NCI-H2081 treated with DMSO at 0.1 percent for 48 hours (cell line): ENCODE measurements at regions not wholly inside any gene's neighbourhood (a gene's known extent, or its start where the extent isn't known, plus 50 kb on each side); places are given as distances from the start of the nearest gene placed in this dataset.
A peak's percentile ranks its signal among the peaks of the same experiment; 100 is the strongest.

Source experiments
- DNase-seq: peaks from one replicate; lab custom pipeline; 2025; lab: John Stamatoyannopoulos, UW

DNA sequence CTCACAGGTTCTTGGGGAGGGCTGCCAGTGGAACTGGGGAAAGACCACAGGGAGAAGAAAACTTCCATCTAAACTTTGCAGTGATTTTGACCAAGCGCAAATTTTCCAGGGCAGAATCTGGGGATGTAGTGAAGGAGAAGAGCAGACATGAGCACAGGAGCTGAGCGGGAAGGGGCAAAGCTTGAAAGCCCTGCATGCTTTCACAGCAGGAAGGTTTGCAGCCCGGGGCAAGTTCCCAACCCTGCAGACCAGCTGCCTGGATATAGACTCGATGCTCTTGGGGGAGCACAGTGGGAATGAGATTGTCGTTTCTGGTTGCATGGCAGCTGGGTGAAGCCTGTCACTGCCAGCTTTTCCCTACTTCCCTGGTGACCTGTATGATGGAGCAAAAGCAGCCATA, 276.8 kb upstream of the RORB start:
- DNase-seq = no peak

DNA sequence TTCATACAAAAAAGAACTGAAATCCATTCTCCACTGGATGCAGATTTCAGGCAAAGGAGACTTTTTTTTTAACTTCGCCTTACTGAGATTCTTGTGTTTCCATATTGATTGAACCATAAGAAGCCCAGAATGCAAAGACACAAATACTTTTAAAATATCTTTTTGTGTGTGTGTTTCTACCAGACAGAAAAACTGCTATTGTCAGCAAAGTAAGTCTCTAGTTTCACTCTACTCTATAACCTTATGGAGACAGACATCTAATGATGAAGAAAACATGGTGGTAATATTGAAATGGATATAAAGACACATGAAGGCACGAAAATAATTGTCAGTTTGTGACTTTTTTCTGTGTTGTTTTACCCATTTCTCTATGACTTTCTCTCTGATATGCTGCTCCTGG, 260.3 kb upstream of the RORB start:
- no peak for DNase-seq

DNA sequence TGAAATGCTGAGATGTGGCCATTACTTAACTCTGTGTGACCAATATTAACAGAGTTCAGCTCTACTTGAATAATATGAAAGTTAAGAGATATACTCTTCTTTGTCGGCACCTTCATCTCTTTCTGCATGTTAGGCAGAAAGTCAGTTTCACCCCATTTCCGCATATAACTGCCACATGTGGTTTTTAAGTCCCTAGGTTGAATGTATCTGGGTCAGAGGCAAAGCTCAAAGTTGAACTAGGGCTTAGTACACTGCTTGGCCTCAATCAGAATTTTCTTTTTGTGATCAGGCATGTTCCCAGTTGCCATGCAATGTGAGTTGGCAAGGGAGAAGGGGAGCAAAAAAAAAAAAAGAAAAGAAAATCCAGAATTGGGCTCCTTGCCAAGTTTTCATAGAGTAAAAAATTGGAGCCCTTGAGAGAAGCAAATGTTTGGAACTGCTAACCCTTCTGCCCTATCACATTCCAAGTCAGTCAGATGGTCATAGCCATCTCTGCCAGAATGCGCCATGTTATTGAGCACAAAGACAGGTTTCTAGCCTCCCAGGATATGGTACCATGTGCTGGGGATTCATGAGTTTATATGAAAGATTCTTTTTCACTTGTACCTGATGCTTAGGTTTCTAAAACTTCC, 251.2 kb upstream of the RORB start:
- DNase-seq = no peak

DNA sequence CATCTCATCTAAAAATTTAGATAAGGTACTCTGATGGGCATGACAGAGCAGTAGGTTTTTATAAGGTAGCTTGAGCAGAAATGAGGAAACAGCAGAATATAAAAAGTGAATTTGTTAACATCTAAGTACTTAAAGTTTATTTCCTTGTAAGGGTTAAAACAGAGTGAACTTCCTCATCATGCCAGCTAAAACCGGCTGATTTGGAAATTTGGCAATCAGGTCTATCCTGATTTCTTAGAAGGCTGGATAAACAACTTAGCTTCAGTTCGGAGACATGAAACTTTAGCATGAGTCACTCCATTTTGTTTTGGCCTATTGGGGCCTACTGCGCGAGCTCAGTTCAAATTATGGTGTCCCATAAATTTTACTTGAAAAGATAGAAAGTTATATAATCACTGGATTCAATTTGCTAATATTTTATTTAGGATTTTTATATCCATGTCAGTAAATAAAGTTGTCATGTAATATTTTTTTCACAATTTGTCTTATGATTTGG, 241.6 kb upstream of the RORB start:
- DNase-seq = no peak

DNA sequence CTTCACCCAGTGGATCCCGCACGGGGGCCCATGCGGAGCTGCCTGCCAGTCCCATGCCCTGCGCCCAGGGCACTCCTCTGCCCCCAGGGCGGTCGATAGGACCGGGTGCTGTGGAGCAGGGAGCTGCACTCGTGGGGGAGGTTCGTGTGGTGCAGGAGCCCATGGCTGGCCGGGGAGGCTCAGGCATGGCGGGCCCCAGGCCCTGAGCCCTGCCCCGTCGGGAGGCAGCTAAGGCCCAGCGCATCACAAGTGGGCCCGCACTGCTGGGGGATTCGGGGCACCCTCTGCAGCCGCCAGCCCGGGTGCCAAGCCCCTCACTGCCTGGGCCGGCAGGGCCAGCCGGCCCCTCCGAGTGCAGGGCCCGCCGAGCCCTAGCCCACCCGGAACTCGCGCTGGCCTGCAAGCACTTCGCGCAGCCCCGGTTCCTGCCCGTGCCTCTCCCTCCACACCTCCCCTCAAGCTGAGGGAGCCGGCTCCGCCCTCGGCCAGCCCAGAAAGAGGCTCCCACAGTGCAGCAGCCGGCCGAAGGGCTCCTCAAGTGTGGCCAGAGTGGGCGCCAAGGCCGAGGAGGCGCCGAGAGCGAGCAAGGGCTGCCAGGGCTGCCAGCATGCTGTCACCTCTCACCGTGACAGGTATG, 221.1 kb upstream of the RORB start:
- DNase-seq = no peak

DNA sequence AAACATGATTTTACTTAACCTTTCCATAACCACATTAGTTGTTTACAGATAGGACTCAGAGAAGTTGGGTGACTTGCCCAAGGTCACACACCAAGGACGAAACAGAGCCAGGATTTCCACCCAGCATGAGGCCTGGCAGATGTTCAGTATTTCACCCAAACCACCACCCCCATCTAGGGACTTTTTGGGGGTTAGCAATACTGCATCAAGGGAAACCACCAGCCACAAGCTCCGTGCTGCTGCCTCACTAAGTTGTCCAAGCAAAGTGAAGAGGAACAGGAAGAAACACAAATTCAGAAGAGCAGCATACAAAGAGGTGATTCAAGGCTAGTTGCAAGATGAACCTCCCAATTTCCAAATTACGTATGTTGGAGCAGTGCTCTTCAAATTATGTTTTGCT, 219.6 kb upstream of the RORB start:
- no peak for DNase-seq

DNA sequence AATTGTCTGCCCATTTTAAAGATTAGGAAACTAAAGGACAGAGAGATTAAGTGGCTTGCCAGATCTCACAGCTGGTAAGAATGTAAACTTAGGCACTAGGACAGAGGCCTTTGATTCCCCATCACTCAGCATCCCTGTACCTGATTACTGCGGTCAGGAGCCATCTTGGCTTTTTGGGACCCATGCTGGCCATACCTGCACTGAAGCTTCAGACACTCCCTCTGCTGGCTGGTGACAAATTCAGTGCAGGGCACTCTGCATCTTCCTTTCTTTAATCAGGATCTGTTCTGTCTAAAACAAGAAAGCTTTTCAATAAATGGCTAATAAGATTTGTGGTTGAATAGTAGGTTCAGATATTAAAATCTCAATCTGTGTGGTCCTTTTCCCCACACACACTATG, 215.5 kb upstream of the RORB start:
- DNase-seq = no peak

DNA sequence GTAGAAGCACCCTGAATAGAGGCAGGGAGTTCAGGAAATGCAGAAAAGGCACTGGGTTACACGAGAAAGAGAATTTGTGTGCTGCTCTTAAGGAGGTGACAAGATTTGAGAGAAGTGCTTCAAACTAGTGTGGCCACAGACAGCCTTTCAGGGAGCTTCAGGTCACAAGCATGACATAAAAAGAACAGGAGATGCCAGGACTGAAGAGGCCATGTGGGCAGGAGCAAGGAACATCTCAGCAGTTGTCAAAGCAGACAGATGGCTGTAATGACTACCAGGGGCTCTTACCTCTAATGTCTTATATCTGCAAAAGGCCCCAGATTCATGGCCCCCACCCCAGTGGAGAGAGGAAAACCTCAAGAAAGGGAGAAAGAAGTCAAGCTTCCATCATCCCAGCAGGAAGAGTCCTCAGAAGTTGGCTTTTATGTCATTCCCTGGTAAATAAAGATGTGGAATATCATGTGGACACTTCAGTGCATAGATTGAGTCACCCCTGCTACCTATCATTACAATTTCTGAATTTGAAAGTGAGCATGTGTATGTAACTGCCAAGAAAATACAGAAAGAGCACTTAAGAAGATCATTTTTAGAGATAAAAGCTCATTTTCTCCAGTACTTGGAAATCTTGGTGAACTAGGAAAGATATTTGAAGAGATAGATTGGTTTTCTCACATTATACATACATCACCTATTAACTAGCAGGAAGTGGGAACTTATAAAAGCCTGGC, 214.4 kb upstream of the RORB start:
- no peak for DNase-seq

DNA sequence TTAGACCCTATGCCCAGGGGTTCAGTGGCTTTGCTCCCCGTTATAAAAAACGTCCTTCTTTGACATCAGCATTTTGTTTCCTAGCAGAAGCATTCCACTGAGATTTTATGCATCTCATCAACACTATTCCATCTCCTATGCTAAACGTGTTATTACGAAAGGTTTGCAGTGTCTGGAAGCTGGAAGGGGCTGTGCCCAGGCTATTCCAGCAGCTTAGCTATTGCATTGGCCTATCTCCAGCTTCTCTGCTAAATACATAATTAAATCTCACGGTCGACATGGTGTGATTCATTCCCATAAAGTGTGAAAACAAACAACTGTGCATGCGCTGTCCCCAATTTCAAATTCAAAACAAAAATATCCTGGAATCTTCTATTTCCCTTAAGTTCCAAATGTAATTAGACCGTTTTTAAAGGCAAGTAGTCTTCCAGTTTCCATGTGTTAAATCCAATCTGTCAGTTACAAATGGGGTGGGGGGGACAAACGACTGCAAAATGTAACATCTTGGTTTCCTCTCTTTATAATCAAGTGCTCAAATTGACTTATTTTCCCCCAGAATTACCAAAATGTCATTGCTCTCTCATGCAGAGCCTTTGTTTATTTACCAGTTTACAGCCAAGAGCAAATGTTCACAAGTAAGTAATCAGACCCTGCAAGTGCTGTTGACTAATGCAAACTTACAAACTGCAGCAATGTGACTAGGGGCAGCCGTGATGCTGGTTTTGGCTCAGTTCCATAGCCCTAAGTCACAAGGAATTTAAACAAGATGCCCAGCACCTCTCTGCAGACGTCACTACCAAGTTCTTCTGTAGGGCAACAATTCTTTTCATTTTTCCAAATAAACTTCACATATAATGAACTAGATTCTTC, 212.3 kb upstream of the RORB start:
- no peak for DNase-seq

DNA sequence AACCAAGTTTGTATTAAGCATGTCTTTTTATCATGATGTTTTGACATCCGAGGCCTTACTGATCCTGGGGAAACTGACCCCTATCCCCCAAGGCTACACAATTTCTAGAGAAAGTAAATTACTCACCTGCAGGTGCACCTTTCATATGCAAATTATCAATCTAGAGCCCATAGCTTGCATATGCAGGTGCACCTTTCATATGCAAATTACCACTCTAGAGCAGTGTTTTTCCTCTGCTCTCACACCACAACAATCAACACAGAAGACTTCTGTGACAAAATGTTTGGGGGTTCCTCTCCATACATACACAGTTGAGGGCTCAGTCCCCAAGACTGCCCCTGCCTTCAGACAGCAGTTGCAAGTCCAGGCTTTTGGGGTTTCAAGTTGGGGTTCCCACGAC, 203.7 kb upstream of the RORB start:
- no peak for DNase-seq

DNA sequence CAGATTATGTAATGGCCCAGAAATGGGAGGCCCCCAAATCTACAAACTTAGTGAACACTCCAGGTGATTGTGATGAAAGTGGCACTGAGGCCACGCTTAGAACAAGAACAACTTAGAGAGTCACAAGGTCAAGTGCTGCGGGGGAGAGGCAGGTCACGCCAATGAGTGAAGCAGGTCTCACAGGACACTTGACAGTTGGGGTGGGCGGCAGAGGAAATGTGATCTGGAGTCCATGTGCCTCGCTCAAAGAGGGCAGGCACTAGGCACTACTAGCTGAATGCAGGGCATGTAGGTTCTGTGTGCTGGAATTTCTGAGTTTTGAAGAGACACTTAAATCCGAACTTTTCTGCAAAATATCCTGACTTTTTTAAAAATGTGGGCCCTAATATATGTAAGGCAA, 193.2 kb upstream of the RORB start:
- no peak for DNase-seq

DNA sequence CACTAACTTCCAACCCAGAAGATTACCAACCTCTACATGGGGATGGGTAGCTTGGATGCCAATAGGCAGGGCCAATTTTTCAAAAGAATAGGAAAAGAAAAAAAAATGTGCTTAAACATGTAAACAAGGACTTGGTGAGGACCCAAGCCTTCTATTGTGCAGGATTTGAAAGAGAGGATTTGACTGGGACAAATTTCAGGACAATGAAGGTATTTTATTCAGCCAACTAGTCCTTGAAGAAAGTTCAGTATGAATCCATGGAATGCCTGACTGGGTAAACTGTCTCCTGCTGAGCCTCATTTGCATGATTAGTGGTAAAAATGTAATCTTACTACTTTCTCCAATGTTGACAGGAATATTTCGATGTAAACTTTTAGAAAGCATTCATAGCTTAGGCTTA, 192.5 kb upstream of the RORB start:
- DNase-seq = no peak

DNA sequence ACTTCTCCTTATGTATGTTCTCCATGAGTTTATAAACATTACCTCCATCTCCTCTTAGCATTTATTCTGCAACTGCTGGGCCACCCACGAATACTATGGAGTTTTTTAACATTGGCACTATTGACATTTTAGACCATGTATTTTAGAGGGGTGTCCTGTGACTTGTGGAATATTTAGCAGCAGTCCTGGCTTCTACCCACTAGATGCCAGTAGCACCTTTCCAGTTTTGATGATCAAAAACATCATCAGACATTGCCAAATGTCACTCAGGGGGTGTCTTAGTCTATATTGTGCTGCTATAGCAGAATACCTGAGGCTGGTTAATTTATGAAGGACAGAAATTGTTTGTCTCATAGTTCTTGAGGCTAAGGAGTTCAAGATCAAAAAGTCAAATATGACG, 187.5 kb upstream of the RORB start:
- no peak for DNase-seq

DNA sequence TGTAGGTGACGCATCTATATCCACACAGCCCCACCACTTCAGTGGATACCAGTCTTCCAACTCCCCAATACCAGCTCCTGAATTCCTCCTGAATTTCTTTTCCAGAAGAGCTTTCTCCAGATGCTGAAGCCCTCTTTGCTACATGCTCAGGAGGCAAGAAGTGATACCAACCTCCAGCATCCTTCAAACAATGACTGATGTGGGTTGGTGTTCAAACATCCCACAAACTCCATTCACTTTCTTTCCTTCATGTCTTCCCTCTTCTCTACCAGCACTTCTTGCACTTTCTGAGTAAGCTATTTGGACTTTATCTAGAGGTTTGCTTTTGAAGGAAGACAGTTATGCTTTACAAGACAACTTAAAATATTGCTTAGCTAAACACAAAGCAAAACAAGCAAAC, 179.9 kb upstream of the RORB start:
- no peak for DNase-seq

DNA sequence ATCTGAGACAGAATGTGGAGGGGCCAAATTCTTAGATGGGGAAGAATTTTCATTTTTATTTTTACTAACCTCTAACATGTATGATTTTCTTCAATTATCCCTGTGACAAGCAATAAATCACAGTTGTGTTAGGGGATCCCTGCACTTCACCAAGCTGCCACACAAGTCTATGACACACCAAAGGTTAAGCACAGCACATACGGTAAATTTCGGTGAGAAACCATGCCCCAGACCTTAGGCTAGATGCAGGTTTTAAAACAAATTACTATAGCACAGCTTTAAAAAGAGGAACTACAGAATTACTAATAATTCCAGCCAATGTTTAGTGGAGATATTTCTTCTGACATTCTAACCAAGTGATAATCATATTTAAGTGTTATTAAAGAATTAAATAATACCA, 175.7 kb upstream of the RORB start:
- no peak for DNase-seq

DNA sequence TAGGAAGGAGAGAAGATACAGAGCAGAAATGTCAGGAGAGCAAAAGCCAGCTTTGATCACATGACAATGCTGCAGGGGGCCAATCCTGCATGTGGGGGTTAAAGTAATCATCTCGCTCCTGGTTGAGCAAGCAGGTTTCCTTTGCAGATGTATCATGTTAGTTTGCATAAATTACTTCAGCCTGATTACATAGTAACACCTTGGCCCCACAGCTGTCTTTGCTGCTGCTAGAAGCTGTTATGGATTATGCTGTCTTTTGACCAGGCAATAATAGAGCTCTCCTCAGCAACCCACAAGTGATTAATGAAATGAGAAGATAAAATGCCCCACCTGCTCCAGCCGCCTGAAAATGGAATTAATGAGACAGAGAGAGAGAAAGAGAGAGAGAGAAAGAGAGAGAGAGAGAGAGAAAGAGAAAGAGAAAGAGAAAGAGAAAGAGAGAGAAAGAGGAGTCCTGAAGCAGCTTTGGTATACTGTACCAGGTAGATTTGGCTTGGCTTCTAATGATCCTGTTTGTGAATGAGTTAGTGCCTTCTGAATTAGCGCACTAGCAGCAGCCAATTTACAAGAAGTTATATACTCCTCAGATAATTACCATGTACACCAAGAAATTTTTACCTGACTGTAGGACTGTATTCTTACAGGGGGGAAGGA, 174.3 kb upstream of the RORB start:
- peak; percentile 67 for DNase-seq

DNA sequence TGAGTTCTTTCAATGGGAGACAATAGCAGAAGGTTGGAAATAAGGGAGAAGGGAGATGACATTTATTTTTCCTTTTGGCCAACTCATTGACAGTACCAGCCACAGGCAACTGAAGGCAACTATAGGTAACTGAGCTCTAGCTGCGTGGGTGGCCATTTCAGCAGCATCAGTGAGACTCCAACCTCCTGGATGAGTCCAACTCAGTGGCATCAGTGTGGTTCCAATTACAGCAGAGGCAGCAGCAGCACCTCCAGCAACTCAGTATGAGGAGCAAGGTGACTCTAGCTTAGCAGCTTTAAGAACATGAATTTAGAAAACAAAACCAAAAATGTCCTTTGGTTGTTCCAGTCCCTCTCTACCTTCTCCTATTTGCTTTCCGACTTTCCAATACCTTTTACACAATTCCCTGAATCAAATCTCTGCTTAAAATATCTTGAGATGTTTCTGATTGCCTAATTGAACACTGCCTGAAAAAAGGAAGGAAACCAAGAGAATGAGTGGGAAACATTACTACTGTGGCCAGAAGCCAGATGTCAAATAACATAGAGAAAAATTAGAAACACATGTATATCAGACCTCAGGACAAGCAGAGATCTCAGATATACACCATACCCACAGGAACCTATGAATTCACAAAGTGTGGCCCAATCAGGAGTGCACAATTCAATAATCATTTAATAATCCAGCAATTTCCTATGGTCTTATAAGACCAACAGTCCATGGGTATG, 166.5 kb upstream of the RORB start:
- no peak for DNase-seq

DNA sequence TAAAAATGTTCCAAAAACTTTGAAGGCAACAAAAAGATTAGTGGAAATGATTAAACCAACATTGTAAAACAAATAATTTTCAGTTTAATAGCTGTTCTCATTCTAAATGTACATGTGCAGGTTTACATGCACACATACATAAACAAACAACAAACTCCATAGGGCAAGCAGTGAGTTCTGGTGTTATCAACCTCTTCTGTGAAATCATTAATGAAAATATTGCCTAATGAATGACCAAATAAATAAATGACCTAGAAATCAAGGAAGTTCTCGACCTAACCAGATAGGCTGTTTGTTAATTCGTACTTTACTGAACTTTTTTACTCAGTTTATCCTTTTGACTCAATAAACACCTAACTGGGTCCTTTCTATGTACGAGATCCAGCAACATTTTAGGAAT, 165.5 kb upstream of the RORB start:
- no peak for DNase-seq

DNA sequence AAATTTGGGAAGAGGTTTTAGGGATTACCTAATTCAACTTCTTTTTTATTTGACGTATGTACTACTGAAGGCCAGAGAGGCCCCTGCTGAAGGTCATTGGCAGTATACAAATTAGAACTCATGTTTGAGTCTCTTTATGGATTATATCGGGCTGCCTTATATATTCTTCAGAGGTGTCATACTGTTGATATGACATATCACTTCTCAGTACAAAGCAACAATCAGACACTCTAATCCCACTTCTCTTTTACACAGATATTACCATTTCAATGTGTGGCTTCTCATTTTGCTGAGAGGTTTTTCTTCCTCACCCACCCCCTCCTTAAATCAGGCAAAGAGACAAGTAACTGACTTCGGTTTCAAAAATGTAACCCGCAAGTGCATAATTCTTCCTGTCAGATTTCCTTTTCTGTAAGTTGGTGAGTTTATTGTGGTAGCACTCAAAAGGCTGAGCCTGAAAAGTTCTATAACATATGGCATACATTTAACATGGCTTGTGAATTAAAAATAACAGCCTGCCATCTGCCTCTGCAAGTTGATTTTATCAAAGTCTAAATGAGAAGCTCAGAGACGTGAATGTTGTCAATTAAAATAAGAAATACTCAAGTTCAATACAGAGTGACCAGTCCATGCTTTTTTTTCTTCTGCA, 163.6 kb upstream of the RORB start:
- DNase-seq = no peak

DNA sequence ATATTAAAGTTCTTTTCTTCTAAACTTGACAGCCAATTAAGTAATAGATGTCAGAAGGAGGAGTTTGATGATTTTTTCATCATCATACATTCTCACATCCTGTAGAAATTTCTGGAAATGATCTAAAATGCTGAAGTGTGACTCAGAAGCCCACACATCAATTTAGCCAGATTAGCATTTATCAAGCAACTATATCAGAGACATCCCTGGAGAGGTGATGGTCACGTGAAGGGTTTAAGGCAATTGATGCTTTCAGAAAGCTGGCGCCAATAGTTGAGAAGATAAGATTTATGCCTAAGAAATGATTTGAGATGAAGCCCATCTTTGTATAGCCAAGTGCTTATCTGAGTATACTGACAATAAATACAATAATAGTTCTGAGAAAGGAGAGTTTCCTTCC, 162.9 kb upstream of the RORB start:
- no peak for DNase-seq

DNA sequence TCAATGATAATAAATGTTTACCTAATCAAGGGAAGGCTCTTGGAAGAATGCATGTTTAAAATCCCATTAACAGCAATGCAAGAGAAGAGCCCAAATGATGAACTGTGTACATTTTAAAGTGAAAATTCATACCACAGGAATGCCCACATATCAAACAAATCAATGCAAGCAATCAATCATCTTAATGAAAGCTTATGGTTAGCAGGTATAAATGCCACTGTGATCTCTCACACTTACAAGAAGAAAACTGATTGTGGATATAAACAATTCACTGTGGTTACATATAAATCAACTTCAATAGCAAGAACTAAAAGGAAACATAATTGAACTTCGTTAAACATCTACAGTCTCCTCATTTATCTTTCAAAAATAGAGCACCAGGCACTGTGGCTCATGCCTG, 161.0 kb upstream of the RORB start:
- DNase-seq = no peak
